HG03139 (cell line): ENCODE measurements at regions not wholly inside any gene's neighbourhood (a gene's known extent, or its start where the extent isn't known, plus 50 kb on each side); places are given as distances from the start of the nearest gene placed in this dataset.
"Not testable (repeated sequence)": the region's sequence is repeated elsewhere in the genome, so short reads cannot be mapped to it uniquely, and the experiment has no call there.

Source experiments
- ATAC-seq: cut with Tn5 transposase; IDR thresholded peaks from one replicate; pipeline ENCODE4 v1.9.1; 2021; ENCODE audit not compliant: unreplicated experiment

GRCh38 chr2:144975881-144976280 lies 456.0 kb upstream of the ZEB2 start:
- ATAC-seq: no peak

- no peak for ATAC-seq
These were observed 452.8 kb upstream of the ZEB2 start for GRCh38 chr2:144972676-144973075.

GRCh38 chr2:144971786-144972335 lies 451.9 kb upstream of the ZEB2 start:
- ATAC-seq: no peak

GRCh38 chr2:144970410-144970809 lies 450.5 kb upstream of the ZEB2 start:
- ATAC-seq: not testable (repeated sequence)

- ATAC-seq: not testable (repeated sequence)
These were observed 449.6 kb upstream of the ZEB2 start for GRCh38 chr2:144969564-144969963.

GRCh38 chr2:144967961-144968360 lies 448.0 kb upstream of the ZEB2 start:
- ATAC-seq: no peak

GRCh38 chr2:144965172-144965571 lies 445.3 kb upstream of the ZEB2 start:
- ATAC-seq: no peak

GRCh38 chr2:144963031-144963430 lies 443.1 kb upstream of the ZEB2 start:
- no peak for ATAC-seq

- no peak for ATAC-seq
These were observed 439.5 kb upstream of the ZEB2 start for GRCh38 chr2:144959416-144959815.

GRCh38 chr2:144950899-144951560 lies 431.1 kb upstream of the ZEB2 start:
- ATAC-seq: no peak

GRCh38 chr2:144948205-144948855 lies 428.4 kb upstream of the ZEB2 start:
- ATAC-seq: no peak

- no peak for ATAC-seq
These were observed 427.8 kb upstream of the ZEB2 start for GRCh38 chr2:144947709-144948037.

- no peak for ATAC-seq
These were observed 426.3 kb upstream of the ZEB2 start for GRCh38 chr2:144946263-144946662.

- ATAC-seq: no peak
These were observed 424.8 kb upstream of the ZEB2 start for GRCh38 chr2:144944546-144945220.

GRCh38 chr2:144943986-144944385 lies 424.1 kb upstream of the ZEB2 start:
- no peak for ATAC-seq

GRCh38 chr2:144943293-144943941 lies 423.5 kb upstream of the ZEB2 start:
- ATAC-seq: no peak

- ATAC-seq: no peak
These were observed 422.8 kb upstream of the ZEB2 start for GRCh38 chr2:144942516-144943256.

GRCh38 chr2:144941743-144942488 lies 422.0 kb upstream of the ZEB2 start:
- ATAC-seq: no peak

GRCh38 chr2:144939590-144939989 lies 419.7 kb upstream of the ZEB2 start:
- no peak for ATAC-seq
